GM13977 (cell line): ENCODE measurements at regions not wholly inside any gene's neighbourhood (a gene's known extent, or its start where the extent isn't known, plus 50 kb on each side); places are given as distances from the start of the nearest gene placed in this dataset.

Source experiments
- DNase-seq: peaks from one replicate; pipeline ENCODE4 v3.0.0; 2012; ENCODE audit warnings: low spot score
- CTCF ChIP-seq: IDR thresholded peaks from 2 replicates; pipeline ENCODE4 v1.5.1; 2012; ENCODE audit warnings: mild to moderate bottlenecking, control low read depth; ENCODE audit not compliant: insufficient read depth; ENCODE audit errors: extremely low read depth, missing control alignments
- in situ Hi-C: fragments of 300-500 bp; cut with MboI; formaldehyde crosslinking; loops from one replicate; pipeline ENCODE4 v1.12.0; 2022; ENCODE audit warnings: low sequenced_read_pairs, low pct_unique_long_range_greater_than_20kb, mixed read lengths, inconsistent platforms; ENCODE audit not compliant: unreplicated experiment

DNA sequence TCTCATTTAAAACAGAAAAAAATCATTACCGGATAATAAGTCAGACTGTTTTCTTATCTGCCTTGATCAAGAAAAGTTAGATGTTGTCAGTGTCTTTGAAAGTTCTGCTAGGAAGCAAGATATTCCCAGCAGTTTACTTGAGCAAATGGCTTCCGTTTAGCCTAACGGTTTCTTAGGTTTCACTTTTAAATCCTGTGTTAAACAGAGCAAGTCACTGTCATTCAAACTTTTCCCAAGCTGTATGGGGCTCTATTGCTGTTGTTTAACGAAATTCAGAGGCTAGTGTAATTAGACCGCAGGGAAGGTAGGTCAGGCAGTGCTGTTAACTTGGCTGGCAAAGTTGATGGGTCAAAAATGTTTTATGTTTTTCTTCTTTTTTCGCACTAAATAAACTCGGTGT is 80.3 kb upstream of the NEIL3 start:
- DNase-seq: peak; percentile 18
- in situ Hi-C loops: no loop called here
- no peak for TF ChIP-seq CTCF

DNA sequence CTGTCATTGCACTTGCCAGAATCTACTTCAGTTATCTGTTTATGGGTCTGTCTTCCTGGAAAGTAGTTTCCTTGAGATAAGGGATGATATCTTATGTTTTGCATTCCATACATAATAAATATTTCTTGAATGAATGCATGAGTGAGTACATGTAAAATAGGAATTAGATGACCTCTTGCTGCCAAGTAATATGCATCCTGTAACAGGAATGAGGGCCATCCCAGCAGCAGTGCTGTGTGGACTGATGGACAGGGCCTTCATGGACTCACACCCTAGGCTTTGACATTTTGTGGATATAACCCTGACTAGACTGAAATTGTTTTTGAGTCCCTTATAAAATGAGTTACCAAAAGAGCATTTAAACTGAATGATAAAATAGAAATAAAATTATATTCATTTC is 77.2 kb upstream of the NEIL3 start:
- no peak for DNase-seq
- in situ Hi-C loops: no loop called here
- TF ChIP-seq CTCF: no peak

- in situ Hi-C loops: no loop called here
- TF ChIP-seq CTCF: no peak
- no peak for DNase-seq
These were observed 74.6 kb upstream of the NEIL3 start for GRCh38 chr4:177235026-177235425.

DNA sequence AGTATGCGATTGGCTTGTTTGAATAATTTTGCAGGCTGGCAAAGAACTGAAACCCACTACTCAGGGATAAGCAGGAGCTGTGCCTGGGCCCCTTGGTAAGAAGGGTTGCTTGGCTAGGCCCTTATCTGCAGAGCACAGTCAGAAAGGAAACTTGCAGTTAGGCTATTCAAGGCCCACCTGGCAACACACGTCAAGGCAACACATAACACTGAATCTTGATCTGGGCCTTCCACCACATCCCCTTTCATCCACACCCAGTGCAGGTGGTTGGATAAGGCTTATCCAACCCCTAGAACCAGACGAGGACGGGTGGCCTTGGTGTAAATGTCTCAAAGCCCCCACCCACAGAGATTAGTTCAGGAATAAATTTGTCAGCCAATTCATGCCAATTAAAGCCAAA is 72.8 kb upstream of the NEIL3 start:
- in situ Hi-C loops: no loop called here

GRCh38 chr4:177237291-177237690 is 72.4 kb upstream of the NEIL3 start:
- in situ Hi-C loops: no loop called here
- DNase-seq: no peak
- no peak for TF ChIP-seq CTCF

More for the DNA sequence above, 72.8 kb upstream of the NEIL3 start:
- no peak for TF ChIP-seq CTCF
- no peak for DNase-seq

GRCh38 chr4:177239477-177239876 is 70.2 kb upstream of the NEIL3 start:
- in situ Hi-C loops: no loop called here
- DNase-seq: no peak
- no peak for TF ChIP-seq CTCF

DNA sequence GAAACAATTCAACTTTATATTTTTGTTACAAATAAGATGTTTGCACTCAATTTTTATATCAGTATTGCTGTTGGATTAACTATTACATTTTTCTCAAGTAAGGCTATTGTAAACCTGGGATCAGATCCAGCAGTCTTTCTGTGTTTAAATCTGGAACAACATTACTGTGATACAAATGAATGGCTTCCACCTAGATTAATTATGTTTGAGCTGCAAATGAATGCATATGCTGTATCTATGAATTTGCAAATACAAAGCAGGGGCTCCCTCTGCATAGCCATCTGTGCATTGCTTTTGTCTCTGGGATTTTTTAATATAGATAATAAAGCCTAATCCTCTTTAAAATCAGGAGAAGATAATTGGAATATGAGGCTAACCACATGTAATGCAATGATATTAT is 69.8 kb upstream of the NEIL3 start:
- TF ChIP-seq CTCF: no peak
- in situ Hi-C loops: no loop called here

More for the DNA sequence above, 69.8 kb upstream of the NEIL3 start:
- no peak for DNase-seq
